CD4-positive, alpha-beta T cell (primary cell): ENCODE measurements at regions not wholly inside any gene's neighbourhood (a gene's known extent, or its start where the extent isn't known, plus 50 kb on each side); places are given as distances from the start of the nearest gene placed in this dataset.

Experiments
- ATAC-seq: fragments of 200-7000 bp; cut with Tn5 transposase; one replicate; pipeline ENCODE4 v1.10.0; 2022; ENCODE audit warnings: mild to moderate bottlenecking; ENCODE audit not compliant: poor library complexity
- CTCF ChIA-PET: fragments of 350-600 bp; sonication (Branson Sonifier 250); formaldehyde crosslinking; loops from one replicate; lab custom pipeline; 2021; ENCODE audit warnings: antibody characterized with exemption, inconsistent platforms; lab: Charles Lee
- POLR2A ChIA-PET: fragments of 350-600 bp; sonication (Branson Sonifier 250); formaldehyde crosslinking; loops from one replicate; lab custom pipeline; 2021; ENCODE audit warnings: antibody characterized with exemption, inconsistent platforms; lab: Charles Lee
- DNase-seq, 14 experiments: peaks; one replicate each; pipeline ENCODE4 v3.0.0-alpha.2; 2013 to 2020; ENCODE audit warnings: mixed read lengths in 2 of 14
- H3K27ac ChIP-seq, 2 donors: one replicate each; pipeline versions ENCODE4 v1.5.1 to v1.7.0; 2013; ENCODE audit warnings: low read length in 2 of 2, low read depth in 1 of 2, mild to moderate bottlenecking in 1 of 2
- H3K27me3 ChIP-seq, 2 experiments: 1 replicate in 1 of 2; 2 replicates in 1 of 2; pipeline versions ENCODE4 v1.6.1 to v1.7.0; 2013; ENCODE audit warnings: low read length in 2 of 2, control low read depth in 1 of 2, mild to moderate bottlenecking in 1 of 2, moderate library complexity in 1 of 2; ENCODE audit not compliant: insufficient read depth in 2 of 2, control insufficient read depth in 1 of 2
- H3K36me3 ChIP-seq: one replicate; pipeline ENCODE4 v1.6.1; 2013; ENCODE audit warnings: low read length, control low read depth; ENCODE audit not compliant: insufficient read depth
- H3K4me1 ChIP-seq: one replicate; pipeline ENCODE4 v1.6.1; 2013; ENCODE audit warnings: low read length, control low read depth; ENCODE audit not compliant: insufficient read depth
- H3K4me3 ChIP-seq: one replicate; pipeline ENCODE4 v1.5.1; 2013; ENCODE audit warnings: mild to moderate bottlenecking, low read length, moderate library complexity
- H3K9me3 ChIP-seq, 2 experiments: 1 replicate in 1 of 2; 2 replicates in 1 of 2; pipeline versions ENCODE4 v1.6.1 to v1.7.0; 2013; ENCODE audit warnings: low read length in 2 of 2, mild to moderate bottlenecking in 2 of 2, control low read depth in 1 of 2, moderate library complexity in 1 of 2; ENCODE audit not compliant: control insufficient read depth in 1 of 2, insufficient read depth in 1 of 2
- H3K27ac Mint-ChIP-seq: one replicate; pipeline ENCODE4 v1.8.0; 2020; ENCODE audit warnings: mixed read lengths
- H3K27me3 Mint-ChIP-seq: one replicate; pipeline ENCODE4 v1.8.0; 2021; ENCODE audit warnings: mixed read lengths
- H3K36me3 Mint-ChIP-seq: one replicate; pipeline ENCODE4 v1.8.0; 2021; ENCODE audit warnings: low read depth, mixed read lengths
- H3K4me1 Mint-ChIP-seq: one replicate; pipeline ENCODE4 v1.8.0; 2021; ENCODE audit warnings: low read depth, mixed read lengths
- H3K4me3 Mint-ChIP-seq: one replicate; pipeline ENCODE4 v1.8.0; 2020; ENCODE audit warnings: mild to moderate bottlenecking, mixed read lengths
- H3K9me3 Mint-ChIP-seq: one replicate; pipeline ENCODE4 v1.8.0; 2020; ENCODE audit warnings: mixed read lengths
- CTCF ChIP-seq: fragments of 200-600 bp; IDR thresholded peaks from one replicate; pipeline ENCODE4 v1.8.0; 2022; ENCODE audit warnings: antibody characterized with exemption, mild to moderate bottlenecking
- intact Hi-C, 2 experiments: fragments of 100-400 bp; cut with DNase I in 1 of 2; cut with micrococcal nuclease in 1 of 2; formaldehyde crosslinking; loops; one replicate each; pipeline versions ENCODE4 v1.15.1 to v1.9.0; 2023 to 2025; cut with DNase I, micrococcal nuclease

- Histone ChIP-seq H3K27ac (no peak overlapping the region), H3K27me3 (no peaks in the 10 kb centered on the region), H3K4me1 (no peaks in the 10 kb centered on the region), H3K9me3 (no peaks in the 10 kb centered on the region), H3K4me3 (no peak overlapping the region), H3K36me3 (no peaks in the 10 kb centered on the region)
- H3K36me3 Mint-ChIP-seq, result no peaks in the 10 kb centered on the region
- H3K9me3 Mint-ChIP-seq, result no peaks in the 10 kb centered on the region
- ATAC-seq (no peak), DNase-seq (no peak)
- no peak overlapping the region for H3K4me3 Mint-ChIP-seq
- H3K27me3 Mint-ChIP-seq, result no peaks in the 10 kb centered on the region
- CTCF ChIA-PET, result no interaction called here
- no peak for TF ChIP-seq CTCF
- POLR2A ChIA-PET, result no interaction called here
- intact Hi-C loops, result no loop called here
- no peaks in the 10 kb centered on the region for H3K4me1 Mint-ChIP-seq
- H3K27ac Mint-ChIP-seq, result no peak overlapping the region
These were observed 138.3 kb upstream of the ETAA1 start for GRCh38 chr2:67258831-67259230.

GRCh38 chr2:67259556-67260342, 137.4 kb upstream of the ETAA1 start:
- Mint-ChIP-seq H3K4me1 (no peaks in the 10 kb centered on the region), H3K27ac (no peak overlapping the region), H3K4me3 (no peak overlapping the region), H3K9me3 (no peaks in the 10 kb centered on the region), H3K27me3 (no peaks in the 10 kb centered on the region), H3K36me3 (no peaks in the 10 kb centered on the region)
- Histone ChIP-seq H3K4me1 (no peaks in the 10 kb centered on the region), H3K4me3 (no peak overlapping the region), H3K9me3 (no peaks in the 10 kb centered on the region), H3K27ac (no peak overlapping the region), H3K36me3 (no peaks in the 10 kb centered on the region), H3K27me3 (no peaks in the 10 kb centered on the region)
- intact Hi-C loops, result no loop called here
- POLR2A ChIA-PET, result no interaction called here
- TF ChIP-seq CTCF, result no peak
- DNase-seq, result no peak
- CTCF ChIA-PET, result no interaction called here
- no peak for ATAC-seq

- no peak for TF ChIP-seq CTCF
- intact Hi-C loops, result no loop called here
- DNase-seq, result no peak
- H3K27me3 ChIP-seq, result no peaks in the 10 kb centered on the region
- H3K36me3 ChIP-seq, result no peaks in the 10 kb centered on the region
- H3K4me1 ChIP-seq, result no peaks in the 10 kb centered on the region
- Mint-ChIP-seq H3K27ac (no peak overlapping the region), H3K4me1 (no peaks in the 10 kb centered on the region), H3K9me3 (no peaks in the 10 kb centered on the region), H3K27me3 (no peaks in the 10 kb centered on the region), H3K36me3 (no peaks in the 10 kb centered on the region), H3K4me3 (no peak overlapping the region)
- no peak for ATAC-seq
- no peak overlapping the region for H3K4me3 ChIP-seq
- no peaks in the 10 kb centered on the region for H3K9me3 ChIP-seq
- POLR2A ChIA-PET, result no interaction called here
- H3K27ac ChIP-seq, result no peak overlapping the region
- CTCF ChIA-PET, result interaction anchor here (0.5 kb wide), 1 partner anchor 14 kb away, joined by 4 read pairs; no protein-coding TSS in a partner anchor
These were observed 136.5 kb upstream of the ETAA1 start for GRCh38 chr2:67260343-67261277.
